ENCODE measurements at regions not wholly inside any gene's neighbourhood (a gene's known extent, or its start where the extent isn't known, plus 50 kb on each side); places are given as distances from the start of the nearest gene placed in this dataset.

DNA sequence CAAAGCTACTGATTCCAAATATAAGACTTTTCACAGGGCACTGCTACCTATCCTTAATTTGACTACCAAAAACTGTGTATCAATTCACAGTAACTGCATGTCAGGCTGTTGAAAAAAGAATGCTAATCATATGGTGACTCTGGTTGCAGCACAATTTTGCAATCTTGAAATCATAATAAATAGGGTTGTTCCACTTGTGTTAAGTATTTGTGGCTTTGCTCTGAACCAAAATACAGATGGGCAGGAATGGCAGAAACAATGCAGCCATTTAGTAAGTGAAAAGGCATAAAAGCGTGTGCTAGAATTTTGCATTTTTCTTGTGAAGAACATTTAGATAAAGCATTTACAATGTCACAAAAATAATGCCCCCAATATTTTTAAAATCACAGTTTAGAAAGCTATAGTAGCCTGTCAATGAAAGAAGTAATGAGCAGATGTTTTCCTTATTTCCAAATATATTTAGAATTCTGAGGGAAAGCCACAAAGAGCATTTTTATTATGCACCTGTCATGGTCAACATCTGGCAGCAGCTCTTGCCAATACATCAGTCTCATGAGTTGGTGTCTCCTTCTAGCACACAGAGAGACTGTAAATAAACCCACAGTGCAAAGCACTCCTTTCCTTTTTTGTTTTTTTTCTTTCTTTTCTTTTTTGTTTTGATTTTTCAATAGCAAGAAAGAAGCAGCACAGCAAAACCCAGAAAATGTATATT, 54.8 kb upstream of the PAM start:
- TF ChIP-seq, protein P1, sequence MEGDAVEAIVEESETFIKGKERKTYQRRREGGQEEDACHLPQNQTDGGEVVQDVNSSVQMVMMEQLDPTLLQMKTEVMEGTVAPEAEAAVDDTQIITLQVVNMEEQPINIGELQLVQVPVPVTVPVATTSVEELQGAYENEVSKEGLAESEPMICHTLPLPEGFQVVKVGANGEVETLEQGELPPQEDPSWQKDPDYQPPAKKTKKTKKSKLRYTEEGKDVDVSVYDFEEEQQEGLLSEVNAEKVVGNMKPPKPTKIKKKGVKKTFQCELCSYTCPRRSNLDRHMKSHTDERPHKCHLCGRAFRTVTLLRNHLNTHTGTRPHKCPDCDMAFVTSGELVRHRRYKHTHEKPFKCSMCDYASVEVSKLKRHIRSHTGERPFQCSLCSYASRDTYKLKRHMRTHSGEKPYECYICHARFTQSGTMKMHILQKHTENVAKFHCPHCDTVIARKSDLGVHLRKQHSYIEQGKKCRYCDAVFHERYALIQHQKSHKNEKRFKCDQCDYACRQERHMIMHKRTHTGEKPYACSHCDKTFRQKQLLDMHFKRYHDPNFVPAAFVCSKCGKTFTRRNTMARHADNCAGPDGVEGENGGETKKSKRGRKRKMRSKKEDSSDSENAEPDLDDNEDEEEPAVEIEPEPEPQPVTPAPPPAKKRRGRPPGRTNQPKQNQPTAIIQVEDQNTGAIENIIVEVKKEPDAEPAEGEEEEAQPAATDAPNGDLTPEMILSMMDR (IDR thresholded peaks at IDR 0.05; ENCODE audit: low read length) = no peak
- TF ChIP-seq EZH2 (optimal IDR thresholded peaks at IDR 0.05; ENCODE audit: low read depth, low read length) = no peak

Measured in MM.1S (cell line).